OCI-LY7 (cell line): ENCODE measurements at regions not wholly inside any gene's neighbourhood (a gene's known extent, or its start where the extent isn't known, plus 50 kb on each side); places are given as distances from the start of the nearest gene placed in this dataset.

Experiments
- BruUV-seq: library from RNA; stranded (reverse); fragments of 400-500 nt; replicated peaks from 2 replicates; lab custom pipeline; 2021; lab: Mats Ljungman, UMichigan
- CTCF ChIA-PET: fragments of 300-600 bp; sonication (Branson Sonifier 250); formaldehyde crosslinking; loops from one replicate; lab custom pipeline; 2022; ENCODE audit warnings: antibody characterized with exemption; ENCODE audit not compliant: unreplicated experiment; lab: Charles Lee
- POLR2A ChIA-PET: fragments of 300-600 bp; sonication (Branson Sonifier 250); formaldehyde crosslinking; loops from one replicate; lab custom pipeline; 2022; ENCODE audit warnings: antibody characterized with exemption; lab: Charles Lee
- DNase-seq: peaks from one replicate; pipeline ENCODE4 v3.0.0-alpha.2; 2015; ENCODE audit warnings: low spot score
- H2AFZ ChIP-seq: fragments of 200-600 bp; sonication (generic), shearing (Covaris generic); 2 replicates; pipeline ENCODE4 v1.6.1; 2014; ENCODE audit warnings: mild to moderate bottlenecking, antibody characterized with exemption, low read length, moderate library complexity
- H3K27ac ChIP-seq: fragments of 200-600 bp; sonication (generic); 2 replicates; pipeline ENCODE4 v1.5.1; 2014; ENCODE audit warnings: mixed run types, low read depth, mild to moderate bottlenecking, moderate library complexity, low read length, inconsistent platforms; ENCODE audit not compliant: poor library complexity, severe bottlenecking
- H3K36me3 ChIP-seq: fragments of 200-600 bp; sonication (generic); 2 replicates; pipeline ENCODE4 v1.6.1; 2014; ENCODE audit warnings: mild to moderate bottlenecking, antibody characterized with exemption, low read length, moderate library complexity, mixed read lengths; ENCODE audit not compliant: insufficient read depth
- H3K4me1 ChIP-seq: fragments of 200-600 bp; sonication (generic); 2 replicates; pipeline ENCODE4 v1.5.1; 2014; ENCODE audit warnings: mild to moderate bottlenecking, low read length; ENCODE audit not compliant: insufficient read depth, poor library complexity, severe bottlenecking
- H3K4me2 ChIP-seq: fragments of 200-600 bp; sonication (generic); 2 replicates; pipeline ENCODE4 v1.6.1; 2014; ENCODE audit warnings: mild to moderate bottlenecking, low read length
- H3K4me3 ChIP-seq: fragments of 200-600 bp; sonication (generic); 2 replicates; pipeline ENCODE4 v1.5.1; 2014; ENCODE audit warnings: mild to moderate bottlenecking, low read depth, low read length; ENCODE audit not compliant: poor library complexity, severe bottlenecking
- H3K79me2 ChIP-seq: fragments of 200-600 bp; sonication (generic); 2 replicates; pipeline ENCODE4 v1.6.1; 2016; ENCODE audit warnings: low read depth, mild to moderate bottlenecking, low read length, moderate library complexity, mixed read lengths; ENCODE audit not compliant: insufficient read depth
- H3K9me2 ChIP-seq: fragments of 200-600 bp; sonication (generic); 2 replicates; pipeline ENCODE4 v1.6.1; 2016; ENCODE audit warnings: mild to moderate bottlenecking, low read length, mixed read lengths; ENCODE audit not compliant: insufficient read depth
- H3K9me3 ChIP-seq: fragments of 200-600 bp; sonication (generic); 2 replicates; pipeline ENCODE4 v1.6.1; 2014; ENCODE audit warnings: mild to moderate bottlenecking, mixed run types, low read length, mixed read lengths
- H4K20me1 ChIP-seq: fragments of 200-600 bp; sonication (generic); 2 replicates; pipeline ENCODE4 v1.6.1; 2014; ENCODE audit warnings: mild to moderate bottlenecking, antibody characterized with exemption, low read length, moderate library complexity, mixed read lengths; ENCODE audit not compliant: insufficient read depth
- CTCF ChIP-seq: fragments of 200-600 bp; sonication (generic); conservative IDR thresholded peaks from 2 replicates; pipeline ENCODE4 v1.5.1; 2014; ENCODE audit warnings: mild to moderate bottlenecking, antibody characterized with exemption, low read length, moderate library complexity, mixed read lengths
- EZH2phosphoT487 ChIP-seq: fragments of 200-600 bp; sonication (generic); IDR thresholded peaks from 2 replicates; pipeline ENCODE4 v1.6.1; 2018; ENCODE audit warnings: low read depth, borderline replicate concordance, mild to moderate bottlenecking, mixed run types, antibody characterized with exemption, low read length, moderate library complexity, mixed read lengths
- intact Hi-C: fragments of 100-400 bp; cut with micrococcal nuclease; formaldehyde crosslinking; loops from one replicate; pipeline ENCODE4 v1.10.0; 2022; ENCODE audit not compliant: unreplicated experiment

- Histone ChIP-seq H3K9me2 (no peaks in the 10 kb centered on the region), H4K20me1 (no peaks in the 10 kb centered on the region), H3K9me3 (no peaks in the 10 kb centered on the region), H3K36me3 (no peaks in the 10 kb centered on the region), H3K4me3 (no peak overlapping the region), H3K79me2 (no peaks in the 10 kb centered on the region), H3K4me1 (no peaks in the 10 kb centered on the region), H3K4me2 (no peak overlapping the region), H3K27ac (no peak overlapping the region), H2AFZ (no peak overlapping the region)
- BruUV-seq = no TSS peak
- CTCF ChIA-PET = no interaction called here
- POLR2A ChIA-PET = interaction anchor here (0.7 to 1.1 kb wide), 3 partner anchors 12 to 41 kb away, joined by 3 read pairs; no protein-coding TSS in a partner anchor
- TF ChIP-seq CTCF (no peak), EZH2phosphoT487 (no peak)
- intact Hi-C loops = no loop called here
- DNase-seq = no peak
Observed at GRCh38 chr2:67986258-67986657, 76.5 kb downstream of the C1D start.
